ENCODE measurements at regions not wholly inside any gene's neighbourhood (a gene's known extent, or its start where the extent isn't known, plus 50 kb on each side); places are given as distances from the start of the nearest gene placed in this dataset.

DNA sequence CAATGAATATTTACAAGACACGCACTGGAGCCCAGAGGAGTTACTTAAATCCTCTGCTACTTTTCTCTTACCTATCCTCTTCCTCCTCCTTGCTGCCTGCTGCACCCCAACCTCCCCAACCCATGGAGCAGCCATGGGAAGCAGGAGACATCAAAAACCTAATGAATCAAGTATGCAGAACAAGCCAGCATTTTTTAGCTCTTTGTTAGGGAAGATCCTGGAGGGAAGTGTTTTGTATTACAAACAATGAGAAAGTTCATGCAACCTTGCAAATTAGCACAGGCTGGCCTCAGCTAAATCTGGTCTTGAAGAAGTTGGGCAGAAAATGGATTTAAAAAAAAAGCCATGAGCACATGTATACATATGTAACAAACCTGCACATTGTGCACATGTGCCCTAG lies 498.8 kb downstream of the KIF4B start:
- Mint-ChIP-seq H3K27me3 (peaks cover 0 to 22% of the 10 kb centered on the region in 2 donors), H3K4me1 (ENCODE audit: low read depth in 2 of 2) (no peaks in the 10 kb centered on the region), H3K36me3 (no peaks in the 10 kb centered on the region), H3K9me3 (peaks cover 4% of the 10 kb centered on the region), H3K27ac (no peak overlapping the region), H3K4me3 (no peak overlapping the region)
- ATAC-seq = no peak
- DNase-seq (ENCODE audit: low spot score) = no peak

DNA sequence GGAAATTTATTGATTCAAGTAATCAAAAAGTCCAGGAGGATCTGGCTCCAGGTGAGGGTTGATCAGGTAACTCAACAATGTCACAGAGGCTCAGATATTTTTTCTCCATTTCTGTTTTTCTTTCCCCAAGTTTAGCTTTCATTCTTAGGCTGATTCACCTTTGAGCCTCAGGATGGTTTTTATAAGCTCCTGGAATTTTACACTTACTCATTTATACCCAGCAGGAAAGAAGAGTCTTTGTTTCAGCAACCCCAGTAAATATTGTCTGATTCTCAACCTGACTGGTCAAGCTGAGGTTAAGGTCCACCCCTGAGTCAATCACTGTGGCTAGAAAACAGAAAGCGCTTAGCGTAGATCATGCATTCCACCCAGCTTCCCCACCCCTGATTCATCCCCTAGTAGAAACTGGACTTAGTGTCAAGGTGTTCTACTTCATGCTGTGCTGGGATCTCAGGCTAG lies 500.6 kb downstream of the KIF4B start:
- no peak for ATAC-seq
- peaks cover 0 to 22% of the 10 kb centered on the region in 2 donors for H3K27me3 Mint-ChIP-seq
- no peak overlapping the region for H3K27ac Mint-ChIP-seq
- no peaks in the 10 kb centered on the region for H3K4me1 Mint-ChIP-seq (ENCODE audit: low read depth in 2 of 2)
- no peak for DNase-seq (ENCODE audit: low spot score)
- peaks cover 8% of the 10 kb centered on the region for H3K9me3 Mint-ChIP-seq
- no peak overlapping the region for H3K4me3 Mint-ChIP-seq
- H3K36me3 Mint-ChIP-seq = no peaks in the 10 kb centered on the region

DNA sequence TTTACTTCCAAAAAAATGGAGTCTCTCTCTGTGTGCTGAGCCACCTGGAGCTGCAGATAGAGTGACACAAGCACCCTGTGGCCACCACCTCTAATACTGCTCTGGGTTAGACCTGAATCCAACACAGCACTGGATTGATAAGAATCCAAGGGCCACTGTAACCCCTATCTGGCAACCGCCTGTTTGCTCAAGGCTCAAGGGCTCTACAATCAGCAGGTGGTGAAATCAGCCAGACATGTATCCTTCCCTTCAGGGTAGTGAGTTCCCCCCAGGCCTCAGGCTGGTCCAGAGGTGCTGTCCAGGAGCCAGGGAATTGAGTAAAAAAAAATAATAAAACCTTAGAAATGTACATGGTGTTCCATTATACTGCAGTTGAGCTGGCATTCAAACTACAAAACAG lies 509.0 kb downstream of the KIF4B start:
- Mint-ChIP-seq H3K4me3 (no peak overlapping the region), H3K36me3 (no peaks in the 10 kb centered on the region), H3K9me3 (peaks cover 16% of the 10 kb centered on the region), H3K27me3 (peaks cover 0 to 16% of the 10 kb centered on the region in 2 donors), H3K27ac (no peak overlapping the region), H3K4me1 (ENCODE audit: low read depth in 2 of 2) (no peaks in the 10 kb centered on the region)
- no peak for ATAC-seq
- no peak for DNase-seq (ENCODE audit: low spot score)

DNA sequence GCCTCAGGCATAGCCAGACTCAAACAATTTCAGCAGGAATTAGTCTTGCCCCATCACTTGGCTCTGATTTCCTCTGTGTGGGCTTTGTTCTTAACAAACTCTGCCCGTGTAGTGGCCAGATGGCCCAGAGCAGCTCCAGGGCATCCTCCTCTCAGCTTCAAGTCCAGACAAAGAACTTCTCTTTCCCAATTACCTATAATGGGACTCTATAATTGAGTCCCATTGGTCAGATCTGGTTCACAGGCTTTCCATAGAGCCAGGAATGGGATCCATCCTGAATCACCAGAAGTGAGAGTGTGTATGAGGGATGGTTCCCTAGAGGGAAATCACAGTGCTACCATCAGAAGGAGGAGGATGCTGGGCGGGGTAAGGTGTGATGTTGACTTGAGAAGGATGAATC lies 515.8 kb downstream of the KIF4B start:
- ATAC-seq = no peak
- no peak for DNase-seq (ENCODE audit: low spot score)
- H3K4me3 Mint-ChIP-seq = no peak overlapping the region
- H3K9me3 Mint-ChIP-seq = peaks cover 3% of the 10 kb centered on the region
- H3K27ac Mint-ChIP-seq = no peak overlapping the region
- H3K27me3 Mint-ChIP-seq = peaks cover 0 to 15% of the 10 kb centered on the region in 2 donors
- H3K36me3 Mint-ChIP-seq = no peaks in the 10 kb centered on the region
- H3K4me1 Mint-ChIP-seq (ENCODE audit: low read depth in 2 of 2) = no peaks in the 10 kb centered on the region

DNA sequence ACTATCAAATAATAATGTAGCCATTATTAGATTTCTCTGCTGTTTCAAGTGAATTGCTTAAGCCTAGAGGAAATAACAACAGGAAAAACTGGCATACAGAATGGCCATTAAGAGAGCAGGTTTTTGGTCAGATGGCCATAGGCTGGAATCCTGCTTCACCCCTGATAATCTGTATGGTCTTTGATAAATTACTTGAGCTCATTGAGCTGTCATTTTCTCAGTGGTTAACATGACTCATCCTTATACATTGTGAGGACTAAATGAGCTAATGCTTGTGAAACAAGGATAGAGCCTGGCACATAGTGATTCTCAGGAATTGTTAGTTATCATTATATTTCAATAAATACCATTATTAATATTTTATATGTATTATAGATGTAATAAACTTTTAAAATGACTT lies 516.5 kb downstream of the KIF4B start:
- H3K36me3 Mint-ChIP-seq = no peaks in the 10 kb centered on the region
- no peaks in the 10 kb centered on the region for H3K4me1 Mint-ChIP-seq (ENCODE audit: low read depth in 2 of 2)
- H3K9me3 Mint-ChIP-seq = no peaks in the 10 kb centered on the region
- no peak for DNase-seq (ENCODE audit: low spot score)
- ATAC-seq = no peak
- peaks cover 0 to 11% of the 10 kb centered on the region in 2 donors for H3K27me3 Mint-ChIP-seq
- no peak overlapping the region for H3K4me3 Mint-ChIP-seq
- H3K27ac Mint-ChIP-seq = no peak overlapping the region

DNA sequence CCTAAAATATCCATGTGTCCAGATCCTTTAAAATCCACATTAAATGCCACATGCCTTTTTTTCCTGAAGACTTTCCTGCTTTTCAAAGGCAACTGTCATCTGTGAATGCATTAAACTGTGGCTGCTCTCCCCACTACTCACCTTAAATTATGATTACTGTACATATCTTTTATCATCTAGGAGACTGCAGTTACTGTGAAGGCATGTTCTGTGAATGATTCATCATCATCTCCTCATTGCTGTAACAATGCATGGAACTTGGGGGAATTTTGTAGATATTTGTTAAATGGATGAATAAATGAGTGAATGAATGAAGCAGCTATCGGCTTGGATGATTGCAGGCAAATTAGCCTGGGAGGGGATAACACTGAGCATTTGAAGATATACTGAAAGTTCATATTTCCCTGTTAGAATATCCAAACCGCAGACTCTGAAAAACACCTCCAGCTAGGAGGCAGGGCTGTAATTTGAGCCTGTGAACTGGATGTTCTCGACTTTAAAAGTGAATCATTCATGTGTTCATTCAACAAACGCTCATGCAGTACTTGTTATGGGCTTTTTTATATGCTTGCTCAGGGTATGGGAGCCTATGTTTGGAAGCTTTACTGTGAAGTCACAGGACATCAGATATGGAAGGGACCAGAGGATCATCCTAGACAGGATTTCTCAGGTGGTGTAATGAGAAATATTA lies 519.2 kb downstream of the KIF4B start:
- ATAC-seq (no peak), DNase-seq (ENCODE audit: low spot score) (no peak)
- H3K4me1 Mint-ChIP-seq (ENCODE audit: low read depth in 2 of 2) = no peaks in the 10 kb centered on the region
- H3K4me3 Mint-ChIP-seq = no peak overlapping the region
- no peaks in the 10 kb centered on the region for H3K9me3 Mint-ChIP-seq
- peaks cover 0 to 9% of the 10 kb centered on the region in 2 donors for H3K27me3 Mint-ChIP-seq
- no peaks in the 10 kb centered on the region for H3K36me3 Mint-ChIP-seq
- H3K27ac Mint-ChIP-seq = no peak overlapping the region

DNA sequence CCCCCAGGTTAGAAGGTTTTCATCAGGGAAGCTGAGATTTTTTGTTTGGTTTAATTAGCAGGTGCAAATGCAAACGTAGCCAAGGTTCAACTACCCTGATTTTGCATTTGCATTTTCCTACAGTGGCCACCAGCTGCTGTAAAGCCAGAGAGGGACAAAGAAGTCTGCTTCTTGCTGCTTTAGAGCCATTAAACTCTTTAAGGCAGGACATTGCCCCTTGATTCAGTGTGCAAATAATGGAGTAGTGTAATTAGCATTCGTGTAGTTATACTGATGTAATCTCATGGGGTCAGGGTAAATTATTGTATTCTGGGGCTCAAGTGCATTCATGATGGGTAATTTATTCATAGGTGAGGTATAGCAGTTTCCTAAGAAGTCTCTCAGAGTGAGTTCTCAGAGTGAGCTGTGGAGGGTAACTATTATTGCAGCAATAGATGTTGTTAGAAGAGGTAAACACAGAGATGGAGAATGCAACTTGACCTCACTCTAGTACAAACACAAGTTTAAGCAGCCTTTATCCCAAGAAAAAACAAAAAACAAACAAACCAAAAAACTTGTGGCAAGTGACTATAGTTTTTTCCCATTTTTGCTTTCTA lies 526.5 kb downstream of the KIF4B start:
- peaks cover 3% of the 10 kb centered on the region for H3K9me3 Mint-ChIP-seq
- no peak for DNase-seq (ENCODE audit: low spot score)
- ATAC-seq = no peak
- H3K4me3 Mint-ChIP-seq = no peak overlapping the region
- no peaks in the 10 kb centered on the region for H3K36me3 Mint-ChIP-seq
- no peak overlapping the region for H3K27ac Mint-ChIP-seq
- H3K27me3 Mint-ChIP-seq = no peaks in the 10 kb centered on the region
- H3K4me1 Mint-ChIP-seq (ENCODE audit: low read depth in 2 of 2) = no peaks in the 10 kb centered on the region

DNA sequence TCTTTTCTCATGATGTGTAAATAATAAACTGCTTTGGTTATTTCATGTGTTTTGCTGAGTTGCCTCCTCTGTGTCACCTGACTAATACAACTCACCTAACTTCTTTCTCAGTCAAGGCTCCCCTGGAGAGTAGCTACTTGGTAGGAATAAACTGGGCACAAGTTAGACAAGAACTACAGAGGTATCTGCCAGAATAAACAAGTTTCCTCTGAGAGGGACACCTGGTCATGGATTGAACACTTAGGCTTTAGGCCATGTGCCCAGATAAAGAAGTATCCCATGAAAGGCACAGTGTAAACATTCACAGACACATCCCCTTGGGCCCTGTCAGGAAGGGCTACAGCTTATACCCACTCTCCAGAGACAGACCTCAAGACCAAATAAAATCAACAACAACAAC lies 532.5 kb downstream of the KIF4B start:
- H3K4me3 Mint-ChIP-seq = no peak overlapping the region
- DNase-seq (ENCODE audit: low spot score) = no peak
- H3K4me1 Mint-ChIP-seq (ENCODE audit: low read depth in 2 of 2) = no peaks in the 10 kb centered on the region
- peaks cover 0 to 11% of the 10 kb centered on the region in 2 donors for H3K27me3 Mint-ChIP-seq
- H3K36me3 Mint-ChIP-seq = peaks cover 9% of the 10 kb centered on the region
- ATAC-seq = no peak
- no peak overlapping the region for H3K27ac Mint-ChIP-seq
- peaks cover 7% of the 10 kb centered on the region for H3K9me3 Mint-ChIP-seq

DNA sequence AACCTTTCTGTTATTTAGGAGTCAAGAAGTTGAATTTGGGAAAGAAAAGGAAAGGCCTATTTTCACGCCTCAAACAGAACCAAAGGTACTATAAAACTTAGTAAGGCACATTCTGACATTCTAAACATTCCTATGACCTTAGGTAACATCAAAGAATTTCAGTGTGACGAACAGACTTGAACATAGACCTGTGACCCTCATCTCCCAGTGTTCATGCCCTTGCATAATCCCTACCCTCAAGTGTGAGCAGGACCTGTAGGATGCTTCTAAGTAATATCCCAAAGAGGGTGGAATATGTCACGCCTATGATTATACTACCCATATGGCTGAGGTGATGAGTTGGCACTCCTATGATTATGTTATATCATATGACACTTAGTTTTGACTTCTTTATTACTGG lies 540.9 kb downstream of the KIF4B start:
- DNase-seq (ENCODE audit: low spot score) (no peak), ATAC-seq (no peak)
- Mint-ChIP-seq H3K4me1 (ENCODE audit: low read depth in 2 of 2) (no peaks in the 10 kb centered on the region), H3K27ac (no peak overlapping the region), H3K27me3 (peaks cover 0 to 23% of the 10 kb centered on the region in 2 donors), H3K9me3 (peaks cover 12% of the 10 kb centered on the region), H3K4me3 (no peak overlapping the region), H3K36me3 (peaks cover 9% of the 10 kb centered on the region)

DNA sequence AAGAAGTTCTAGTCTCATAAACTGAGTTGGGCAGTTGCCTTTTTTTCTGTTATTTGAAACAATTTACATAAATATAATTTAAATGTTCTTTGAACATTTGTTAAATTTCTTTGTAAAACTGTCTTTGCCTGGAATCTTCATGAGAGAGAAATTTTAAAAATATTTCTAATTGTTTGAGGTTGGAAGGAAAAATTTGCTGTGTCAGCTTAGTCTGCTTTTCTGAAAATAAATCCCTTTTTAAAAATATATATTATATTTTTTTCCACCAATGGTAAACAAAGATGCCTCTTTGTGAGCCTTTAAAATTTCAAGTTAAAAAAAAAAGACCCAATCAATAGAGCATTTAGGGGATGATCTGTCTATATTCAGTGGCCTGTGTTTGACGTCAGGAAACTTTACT lies 542.7 kb downstream of the KIF4B start:
- no peaks in the 10 kb centered on the region for H3K4me1 Mint-ChIP-seq (ENCODE audit: low read depth in 2 of 2)
- H3K9me3 Mint-ChIP-seq = peaks cover 16% of the 10 kb centered on the region
- ATAC-seq = no peak
- no peak overlapping the region for H3K27ac Mint-ChIP-seq
- H3K36me3 Mint-ChIP-seq = no peaks in the 10 kb centered on the region
- H3K27me3 Mint-ChIP-seq = peaks cover 0 to 18% of the 10 kb centered on the region in 2 donors
- no peak overlapping the region for H3K4me3 Mint-ChIP-seq
- DNase-seq (ENCODE audit: low spot score) = no peak

DNA sequence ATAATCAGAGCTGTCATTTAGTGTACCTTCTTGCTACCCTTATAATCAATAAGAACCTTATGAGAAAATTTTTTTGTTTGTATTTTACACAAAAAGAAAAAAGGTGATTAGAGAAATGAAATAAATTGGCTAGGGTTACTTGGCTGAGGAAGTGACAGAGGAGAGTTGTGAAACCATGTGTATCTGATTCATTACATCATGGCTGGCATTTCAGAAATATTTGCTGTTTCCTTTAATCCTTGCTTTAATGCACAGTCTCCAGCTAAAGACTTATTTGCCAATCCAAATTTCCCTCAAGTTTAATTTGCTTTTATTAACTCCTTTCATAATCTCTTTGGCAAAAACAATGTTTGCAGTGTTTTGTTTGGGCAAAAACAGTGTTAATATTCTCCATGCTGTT lies 543.1 kb downstream of the KIF4B start:
- H3K27ac Mint-ChIP-seq = no peak overlapping the region

DNA sequence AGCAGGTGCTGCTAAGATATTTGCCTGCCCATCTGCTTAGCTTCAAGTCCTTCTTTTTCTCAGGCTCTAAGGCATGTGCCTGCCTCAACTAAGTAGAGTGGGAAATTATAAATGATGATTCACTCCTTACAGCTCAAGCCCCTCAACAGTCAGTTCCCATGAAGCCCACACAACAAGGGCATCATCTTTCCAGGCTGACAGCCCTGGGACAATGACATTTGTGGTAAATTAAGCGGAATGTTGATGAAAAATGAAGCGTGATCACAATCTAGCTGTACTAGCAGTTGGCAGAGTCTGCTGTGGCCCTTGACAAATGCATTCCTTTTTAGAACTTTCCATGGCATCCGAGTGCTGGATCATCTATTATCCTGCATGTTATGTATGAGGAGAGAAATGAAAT lies 548.6 kb downstream of the KIF4B start:
- Mint-ChIP-seq H3K4me3 (no peak overlapping the region), H3K4me1 (ENCODE audit: low read depth in 2 of 2) (no peaks in the 10 kb centered on the region), H3K36me3 (no peaks in the 10 kb centered on the region), H3K9me3 (peaks cover 22% of the 10 kb centered on the region), H3K27ac (no peak overlapping the region), H3K27me3 (peaks cover 0 to 26% of the 10 kb centered on the region in 2 donors)
- no peak for ATAC-seq
- DNase-seq (ENCODE audit: low spot score) = no peak

More for the DNA sequence above, 543.1 kb downstream of the KIF4B start:
- Mint-ChIP-seq H3K9me3 (peaks cover 16% of the 10 kb centered on the region), H3K27me3 (peaks cover 0 to 18% of the 10 kb centered on the region in 2 donors), H3K4me3 (no peak overlapping the region), H3K4me1 (ENCODE audit: low read depth in 2 of 2) (no peaks in the 10 kb centered on the region), H3K36me3 (no peaks in the 10 kb centered on the region)
- no peak for ATAC-seq
- DNase-seq (ENCODE audit: low spot score) = no peak

DNA sequence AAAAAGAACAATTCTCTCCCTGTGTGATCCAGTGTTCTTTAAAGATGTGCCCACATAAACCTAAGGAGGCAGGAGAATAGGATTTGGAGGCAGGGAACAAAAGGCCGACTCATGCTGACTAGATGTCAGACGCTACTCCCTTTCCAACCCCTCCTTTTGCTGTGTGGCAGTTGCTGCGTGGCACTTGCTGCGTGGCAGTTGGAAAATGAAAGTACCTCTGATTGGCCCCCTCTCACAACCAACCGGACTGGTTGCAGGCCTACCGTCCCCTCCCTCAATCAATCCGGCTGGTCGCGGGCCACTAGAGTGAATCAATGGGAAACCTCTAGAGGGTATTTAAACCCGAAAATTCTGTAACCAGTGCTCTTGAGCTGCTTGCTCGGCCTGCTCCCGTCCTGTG lies 551.0 kb downstream of the KIF4B start:
- no peaks in the 10 kb centered on the region for H3K4me1 Mint-ChIP-seq (ENCODE audit: low read depth in 2 of 2)
- peaks cover 0 to 14% of the 10 kb centered on the region in 2 donors for H3K27me3 Mint-ChIP-seq
- peaks cover 13% of the 10 kb centered on the region for H3K9me3 Mint-ChIP-seq
- DNase-seq (ENCODE audit: low spot score) (no peak), ATAC-seq (no peak)
- no peaks in the 10 kb centered on the region for H3K36me3 Mint-ChIP-seq
- H3K4me3 Mint-ChIP-seq = no peak overlapping the region
- no peak overlapping the region for H3K27ac Mint-ChIP-seq

DNA sequence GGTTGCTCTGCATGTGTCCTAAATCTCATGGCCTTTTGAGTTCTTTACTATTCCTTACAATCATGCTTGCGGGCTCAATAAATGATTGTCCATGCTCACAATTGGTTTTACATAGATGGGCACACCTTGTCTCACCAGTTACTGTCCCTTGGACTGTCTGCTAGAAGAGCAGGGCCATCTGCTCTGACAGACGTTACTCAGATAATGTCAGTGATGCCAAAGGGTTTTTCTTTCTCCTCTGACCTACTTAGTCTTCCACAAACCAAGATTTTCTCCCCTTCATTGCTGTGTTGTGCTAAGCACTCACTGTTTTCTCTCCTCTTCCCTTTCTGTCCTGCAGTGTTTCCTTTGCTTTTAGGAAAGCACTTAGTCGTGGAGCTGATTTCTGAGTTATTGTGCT lies 562.3 kb downstream of the KIF4B start:
- no peak overlapping the region for H3K4me3 Mint-ChIP-seq
- H3K36me3 Mint-ChIP-seq = no peaks in the 10 kb centered on the region
- no peaks in the 10 kb centered on the region for H3K4me1 Mint-ChIP-seq (ENCODE audit: low read depth in 2 of 2)
- DNase-seq (ENCODE audit: low spot score) = no peak
- peaks cover 3% of the 10 kb centered on the region for H3K9me3 Mint-ChIP-seq
- no peak overlapping the region for H3K27ac Mint-ChIP-seq
- ATAC-seq = no peak
- H3K27me3 Mint-ChIP-seq = peaks cover 0 to 8% of the 10 kb centered on the region in 2 donors

All from natural killer cell treated with Interleukin-12 subunit alpha and Interleukin-12 subunit beta and Interleukin-15 and Interleukin-18, amount 100 ng/mL, for 72 hours (primary cell).